Globus pallidus (tissue), 1 donor: ENCODE measurements at regions not wholly inside any gene's neighbourhood (a gene's known extent, or its start where the extent isn't known, plus 50 kb on each side); places are given as distances from the start of the nearest gene placed in this dataset.
"Not testable (repeated sequence)": the region's sequence is repeated elsewhere in the genome, so short reads cannot be mapped to it uniquely, and the experiment has no call there.

ENCODE experiments used
- DNase-seq: peaks from one replicate; pipeline ENCODE4 v3.0.0-alpha.2; 2015; ENCODE audit warnings: low spot score

GRCh38 chr5:148741766-148742165, 84.6 kb upstream of the ADRB2 start:
- not testable (repeated sequence) for DNase-seq

- not testable (repeated sequence) for DNase-seq
These were observed 82.0 kb upstream of the ADRB2 start for GRCh38 chr5:148744380-148744779.

- DNase-seq = no peak
These were observed 79.4 kb upstream of the ADRB2 start for GRCh38 chr5:148746826-148747535.

GRCh38 chr5:148747536-148747906, 78.9 kb upstream of the ADRB2 start:
- no peak for DNase-seq

- no peak for DNase-seq
These were observed 77.6 kb upstream of the ADRB2 start for GRCh38 chr5:148748702-148749392.

GRCh38 chr5:148750614-148751013, 75.8 kb upstream of the ADRB2 start:
- no peak for DNase-seq

GRCh38 chr5:148751025-148751424, 75.4 kb upstream of the ADRB2 start:
- no peak for DNase-seq

- not testable (repeated sequence) for DNase-seq
These were observed 74.0 kb upstream of the ADRB2 start for GRCh38 chr5:148752375-148752774.

GRCh38 chr5:148759101-148759500, 67.3 kb upstream of the ADRB2 start:
- DNase-seq = no peak

GRCh38 chr5:148760945-148761638, 65.3 kb upstream of the ADRB2 start:
- DNase-seq = no peak

- no peak for DNase-seq
These were observed 62.4 kb upstream of the ADRB2 start for GRCh38 chr5:148763996-148764395.

- no peak for DNase-seq
These were observed 61.4 kb upstream of the ADRB2 start for GRCh38 chr5:148765061-148765460.

GRCh38 chr5:148768806-148769415, 57.5 kb upstream of the ADRB2 start:
- no peak for DNase-seq

- DNase-seq = no peak
These were observed 56.5 kb upstream of the ADRB2 start for GRCh38 chr5:148769941-148770340.

GRCh38 chr5:148774313-148774712, 52.1 kb upstream of the ADRB2 start:
- DNase-seq = no peak

- no peak for DNase-seq
These were observed 50.1 kb upstream of the ADRB2 start for GRCh38 chr5:148776261-148776660.
